BLaER1 treated with 17β-estradiol and CSF1 and Interleukin-3, amounts not matched to agents 10 nM and 100 nM (cell line): ENCODE measurements at regions not wholly inside any gene's neighbourhood (a gene's known extent, or its start where the extent isn't known, plus 50 kb on each side); places are given as distances from the start of the nearest gene placed in this dataset.
"Not testable (repeated sequence)": the region's sequence is repeated elsewhere in the genome, so short reads cannot be mapped to it uniquely, and the experiment has no call there.

Experiments
- H3K27ac ChIP-seq, 11 experiments: shearing (Covaris generic); formaldehyde crosslinking; 2 replicates each; pipeline ENCODE4 v1.8.1; 2022
- H3K27me3 ChIP-seq, 11 experiments: shearing (Covaris generic); formaldehyde crosslinking; 2 replicates each; pipeline ENCODE4 v1.8.1; 2022
- H3K36me3 ChIP-seq, 11 experiments: shearing (Covaris generic); formaldehyde crosslinking; 2 replicates each; pipeline ENCODE4 v1.8.1; 2022
- H3K4me1 ChIP-seq, 10 experiments: shearing (Covaris generic); formaldehyde crosslinking; 2 replicates each; pipeline ENCODE4 v1.8.1; 2022
- H3K4me2 ChIP-seq, 11 experiments: shearing (Covaris generic); formaldehyde crosslinking; 2 replicates each; pipeline ENCODE4 v1.8.1; 2022
- H3K4me3 ChIP-seq, 10 experiments: shearing (Covaris generic); formaldehyde crosslinking; 2 replicates each; pipeline ENCODE4 v1.8.1; 2022
- H3K9ac ChIP-seq, 11 experiments: shearing (Covaris generic); formaldehyde crosslinking; 2 replicates each; pipeline ENCODE4 v1.8.1; 2022
- H3K9me3 ChIP-seq, 11 experiments: shearing (Covaris generic); formaldehyde crosslinking; replicated peaks in 1 of 11; 2 replicates each; pipeline ENCODE4 v1.8.1; 2022
- H4K20me1 ChIP-seq, 11 experiments: shearing (Covaris generic); formaldehyde crosslinking; 2 replicates each; pipeline ENCODE4 v1.8.1; 2022
- Cebpa-rat ChIP-seq, 11 experiments: shearing (Covaris generic); IDR thresholded peaks; 2 replicates each; pipeline ENCODE4 v1.8.1; 2022

GRCh38 chr1:95863086-95863485, 629.1 kb downstream of the RWDD3 start:
- Histone ChIP-seq H3K27ac (no peak overlapping the region), H3K9me3 (no peaks in the 10 kb centered on the region), H3K27me3 (no peaks in the 10 kb centered on the region), H3K4me2 (no peak overlapping the region), H3K4me3 (no peak overlapping the region), H3K36me3 (no peaks in the 10 kb centered on the region), H3K9ac (no peak overlapping the region), H4K20me1 (no peaks in the 10 kb centered on the region), H3K4me1 (no peaks in the 10 kb centered on the region)
- TF ChIP-seq Cebpa-rat (IDR thresholded peaks at IDR 0.05): no peak

GRCh38 chr1:95865769-95866168, 631.8 kb downstream of the RWDD3 start:
- Histone ChIP-seq H3K36me3 (no peaks in the 10 kb centered on the region), H3K4me2 (no peak overlapping the region), H3K9me3 (no peaks in the 10 kb centered on the region; a peak in 1 of 22 replicates), H3K27ac (no peak overlapping the region), H3K4me1 (no peaks in the 10 kb centered on the region), H3K27me3 (no peaks in the 10 kb centered on the region), H3K9ac (no peak overlapping the region), H4K20me1 (no peaks in the 10 kb centered on the region), H3K4me3 (no peak overlapping the region)
- no peak for TF ChIP-seq Cebpa-rat (IDR thresholded peaks at IDR 0.05)

- no peak overlapping the region for H3K27ac ChIP-seq
- no peaks in the 10 kb centered on the region for H3K36me3 ChIP-seq
- no peak for TF ChIP-seq Cebpa-rat (IDR thresholded peaks at IDR 0.05)
- no peaks in the 10 kb centered on the region for H3K27me3 ChIP-seq
- no peak overlapping the region for H3K9ac ChIP-seq
- no peaks in the 10 kb centered on the region for H4K20me1 ChIP-seq
- no peak overlapping the region for H3K4me3 ChIP-seq
- no peak overlapping the region for H3K4me2 ChIP-seq
- H3K4me1 ChIP-seq: no peaks in the 10 kb centered on the region
- H3K9me3 ChIP-seq: peaks cover 0 to 13% (median 10%) of the 10 kb centered on the region in 11 experiments; a peak in 13 of 22 replicates
Observed at GRCh38 chr1:95876276-95876675, 642.3 kb downstream of the RWDD3 start.

DNA sequence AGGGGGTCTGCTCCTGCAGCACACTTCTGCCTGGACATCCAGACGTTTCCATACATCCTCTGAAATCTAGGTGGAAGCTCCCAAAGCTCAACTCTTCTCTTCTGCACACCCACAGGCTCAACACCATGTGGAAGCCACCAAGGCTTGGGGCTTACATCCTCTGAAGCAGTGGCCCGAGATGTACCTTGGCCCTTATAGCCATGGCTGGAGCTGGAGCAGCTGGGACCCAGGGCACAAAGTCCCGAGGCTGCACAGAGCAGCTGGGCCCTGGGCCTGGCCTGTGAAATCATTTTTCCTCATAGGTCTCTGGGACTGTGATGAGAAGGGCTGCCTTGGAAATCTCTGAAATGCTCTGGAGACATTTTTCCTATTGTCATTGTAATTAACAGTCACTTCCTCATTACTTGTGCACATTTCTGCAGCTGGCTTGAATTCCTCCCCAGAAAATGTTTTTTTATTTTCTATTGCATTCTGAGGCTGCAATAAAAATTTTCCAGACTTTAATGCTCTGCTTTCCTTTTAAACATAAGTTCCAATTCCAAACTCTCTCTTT, 645.6 kb downstream of the RWDD3 start:
- H3K36me3 ChIP-seq: no peaks in the 10 kb centered on the region
- no peaks in the 10 kb centered on the region for H3K27me3 ChIP-seq
- no peak overlapping the region for H3K4me2 ChIP-seq
- H3K9ac ChIP-seq: no peak overlapping the region
- H3K4me1 ChIP-seq: no peaks in the 10 kb centered on the region
- H4K20me1 ChIP-seq: no peaks in the 10 kb centered on the region
- peaks cover 0 to 13% (median 10%) of the 10 kb centered on the region in 11 experiments; a peak in 13 of 22 replicates for H3K9me3 ChIP-seq
- no peak overlapping the region for H3K4me3 ChIP-seq
- no peak for TF ChIP-seq Cebpa-rat (IDR thresholded peaks at IDR 0.05)
- H3K27ac ChIP-seq: no peak overlapping the region

DNA sequence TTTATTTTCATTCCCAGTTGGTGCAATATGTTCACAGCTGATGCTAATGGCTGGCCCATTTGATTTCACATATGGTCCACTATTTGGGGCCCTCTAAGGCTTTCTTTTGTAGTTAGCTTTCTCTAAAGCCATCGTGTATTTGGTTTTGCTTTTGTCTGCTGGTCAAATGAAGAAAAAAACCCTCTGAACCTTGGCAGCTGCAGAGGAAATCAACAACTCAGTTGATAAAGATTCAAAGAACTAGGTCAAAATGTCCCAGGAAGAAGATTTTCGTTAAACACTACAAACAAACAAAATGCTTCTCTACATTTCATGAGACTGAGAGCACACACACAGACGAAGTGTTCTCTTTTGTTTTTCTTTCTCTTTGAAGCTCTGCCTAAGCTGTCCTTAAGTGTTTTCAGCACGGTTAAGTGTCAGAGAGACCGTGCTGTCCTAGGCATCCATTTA, 655.0 kb downstream of the RWDD3 start:
- Histone ChIP-seq H3K9me3 (no peaks in the 10 kb centered on the region), H3K4me1 (no peaks in the 10 kb centered on the region), H3K36me3 (no peaks in the 10 kb centered on the region), H3K4me3 (no peak overlapping the region), H3K4me2 (no peak overlapping the region), H3K9ac (no peak overlapping the region), H4K20me1 (no peaks in the 10 kb centered on the region), H3K27me3 (no peaks in the 10 kb centered on the region), H3K27ac (no peak overlapping the region)
- TF ChIP-seq Cebpa-rat (IDR thresholded peaks at IDR 0.05): no peak

GRCh38 chr1:95889400-95889799, 655.4 kb downstream of the RWDD3 start:
- Histone ChIP-seq H3K36me3 (no peaks in the 10 kb centered on the region), H4K20me1 (no peaks in the 10 kb centered on the region), H3K4me2 (no peak overlapping the region), H3K4me1 (no peaks in the 10 kb centered on the region), H3K9me3 (no peaks in the 10 kb centered on the region), H3K27me3 (no peaks in the 10 kb centered on the region), H3K27ac (no peak overlapping the region), H3K4me3 (no peak overlapping the region), H3K9ac (no peak overlapping the region)
- no peak for TF ChIP-seq Cebpa-rat (IDR thresholded peaks at IDR 0.05)

GRCh38 chr1:95893921-95894320, 659.9 kb downstream of the RWDD3 start:
- TF ChIP-seq Cebpa-rat (IDR thresholded peaks at IDR 0.05): no peak
- Histone ChIP-seq H3K27ac (no peak overlapping the region), H3K4me3 (no peak overlapping the region), H4K20me1 (no peaks in the 10 kb centered on the region), H3K4me2 (no peak overlapping the region), H3K9ac (no peak overlapping the region), H3K36me3 (no peaks in the 10 kb centered on the region), H3K9me3 (peaks cover 13 to 25% (median 19%) of the 10 kb centered on the region in 11 experiments), H3K4me1 (no peaks in the 10 kb centered on the region), H3K27me3 (no peaks in the 10 kb centered on the region)

GRCh38 chr1:95903060-95903459, 669.0 kb downstream of the RWDD3 start:
- Histone ChIP-seq H3K27ac (no peak overlapping the region), H3K4me3 (no peak overlapping the region), H3K4me1 (no peaks in the 10 kb centered on the region), H3K9me3 (peaks cover 0 to 12% (median 4%) of the 10 kb centered on the region in 11 experiments; a peak in 9 of 22 replicates), H3K36me3 (no peaks in the 10 kb centered on the region), H3K4me2 (no peak overlapping the region), H3K27me3 (no peaks in the 10 kb centered on the region), H4K20me1 (no peaks in the 10 kb centered on the region), H3K9ac (no peak overlapping the region)
- TF ChIP-seq Cebpa-rat (IDR thresholded peaks at IDR 0.05): no peak

GRCh38 chr1:95905818-95906395, 671.9 kb downstream of the RWDD3 start:
- H3K36me3 ChIP-seq: no peaks in the 10 kb centered on the region
- no peaks in the 10 kb centered on the region for H4K20me1 ChIP-seq
- H3K9me3 ChIP-seq: peaks cover 0 to 2% (median 0%) of the 10 kb centered on the region in 11 experiments; a peak in 1 of 22 replicates
- H3K4me3 ChIP-seq: no peak overlapping the region
- H3K27me3 ChIP-seq: no peaks in the 10 kb centered on the region
- H3K9ac ChIP-seq: no peak overlapping the region
- no peak overlapping the region for H3K27ac ChIP-seq
- no peak for TF ChIP-seq Cebpa-rat (IDR thresholded peaks at IDR 0.05)
- H3K4me2 ChIP-seq: no peak overlapping the region
- no peaks in the 10 kb centered on the region for H3K4me1 ChIP-seq

- not testable (repeated sequence) for H3K4me3 ChIP-seq, H3K4me1 ChIP-seq, H4K20me1 ChIP-seq, H3K4me2 ChIP-seq, H3K36me3 ChIP-seq, H3K9ac ChIP-seq, H3K27me3 ChIP-seq, H3K27ac ChIP-seq
- peaks cover 17 to 27% (median 23%) of the 10 kb centered on the region in 11 experiments for H3K9me3 ChIP-seq
Observed at GRCh38 chr1:95911739-95912138, 677.7 kb downstream of the RWDD3 start.
